HepG2 (cell line): ENCODE measurements at regions not wholly inside any gene's neighbourhood (a gene's known extent, or its start where the extent isn't known, plus 50 kb on each side); places are given as distances from the start of the nearest gene placed in this dataset.

Experiments used
- ATAC-seq: fragments of 200-7000 bp; cut with Tn5 transposase; 3 replicates; pipeline ENCODE4 v1.9.1; 2020; ENCODE audit warnings: mild to moderate bottlenecking, moderate library complexity
- BruUV-seq: library from RNA; stranded (reverse); fragments of 400-500 nt; replicated peaks from 2 replicates; lab custom pipeline; 2021; lab: Mats Ljungman, UMichigan
- CTCF ChIA-PET: fragments of 300-600 bp; formaldehyde crosslinking; extraction: SDS; loops from one replicate; lab custom pipeline; 2021; ENCODE audit warnings: low total read pairs, inconsistent platforms, low intra/inter-chr PET ratio; lab: Yijun Ruan, JAX
- POLR2A ChIA-PET: fragments of 350-600 bp; sonication (Branson Sonifier 250); formaldehyde crosslinking; loops from one replicate; lab custom pipeline; 2020; ENCODE audit warnings: antibody characterized with exemption, inconsistent platforms; lab: Yijun Ruan, JAX
- DNase-seq: peaks from one replicate; pipeline ENCODE4 v3.0.0-alpha.2; 2015; ENCODE audit warnings: low spot score
- FAIRE-seq: peaks from 3 replicates; lab custom pipeline; 2011; peaks lifted over from hg19 to GRCh38; lab: Jason Lieb, UNC
- H2AFZ ChIP-seq: one replicate; pipeline ENCODE4 v1.6.1; 2011; ENCODE audit warnings: low read length, inconsistent platforms
- H3K27ac ChIP-seq: fragments of 300-600 bp; 3 replicates; pipeline ENCODE4 v1.8.0; 2011; ENCODE audit warnings: mixed run types, mild to moderate bottlenecking, mixed read lengths, low read length, inconsistent platforms; ENCODE audit not compliant: insufficient read depth; ENCODE audit errors: extremely low read length
- H3K27me3 ChIP-seq, 2 experiments: fragments of 200-600 bp in 1 of 2; 2 replicates in 1 of 2; 3 replicates in 1 of 2; pipeline versions ENCODE4 v1.6.0 to v1.8.0; 2011; ENCODE audit warnings: low read length in 2 of 2, mild to moderate bottlenecking in 2 of 2, moderate library complexity in 2 of 2, inconsistent platforms in 1 of 2; ENCODE audit not compliant: insufficient read depth in 2 of 2, control insufficient read depth in 1 of 2
- H3K36me3 ChIP-seq, 2 experiments: fragments of 200-600 bp in 1 of 2; replicated peaks in 1 of 2; 2 replicates in 1 of 2; 3 replicates in 1 of 2; pipeline versions ENCODE4 v1.5.1 to v1.8.0; 2011; ENCODE audit warnings: low read length in 2 of 2, inconsistent platforms in 1 of 2; ENCODE audit not compliant: insufficient read depth in 2 of 2, control insufficient read depth in 1 of 2
- H3K4me1 ChIP-seq: 2 replicates; pipeline ENCODE4 v1.5.1; 2012; ENCODE audit warnings: low read length, inconsistent platforms; ENCODE audit not compliant: insufficient read depth
- H3K4me2 ChIP-seq: 2 replicates; pipeline ENCODE4 v1.6.0; 2011; ENCODE audit warnings: low read depth, low read length, inconsistent platforms
- H3K4me3 ChIP-seq, 3 experiments: fragments of 200-600 bp in 1 of 3; sonication (generic), shearing (Covaris generic) in 1 of 3; replicated peaks in 1 of 3; 2 replicates each; pipeline ENCODE4 v1.5.1; 2011 to 2016; ENCODE audit warnings: low read length in 3 of 3, inconsistent platforms in 2 of 3, low read depth in 2 of 3, mild to moderate bottlenecking in 2 of 3, control low read depth in 1 of 3, mixed read lengths in 1 of 3; ENCODE audit not compliant: insufficient read depth in 1 of 3
- H3K79me2 ChIP-seq: one replicate; pipeline ENCODE4 v1.6.1; 2011; ENCODE audit warnings: low read length, inconsistent platforms; ENCODE audit not compliant: insufficient read depth
- H3K9ac ChIP-seq: 2 replicates; pipeline ENCODE4 v1.6.0; 2011; ENCODE audit warnings: mild to moderate bottlenecking, low read depth, low read length, inconsistent platforms; ENCODE audit not compliant: insufficient read depth
- H3K9me3 ChIP-seq: 2 replicates; pipeline ENCODE4 v1.5.1; 2012; ENCODE audit warnings: mild to moderate bottlenecking, low read length
- H4K20me1 ChIP-seq: 2 replicates; pipeline ENCODE4 v1.6.0; 2011; ENCODE audit warnings: inconsistent platforms, mild to moderate bottlenecking, low read length, moderate library complexity; ENCODE audit not compliant: insufficient read depth
- ASH2L ChIP-seq: fragments of 300-600, 200-600 bp; sonication (generic); IDR thresholded peaks from 2 replicates; pipeline ENCODE4 v1.7.0; 2017; ENCODE audit warnings: low read depth, mild to moderate bottlenecking, moderate library complexity, mixed read lengths, low read length; ENCODE audit not compliant: insufficient read length
- HNRNPK ChIP-seq: fragments of 200-400 bp; formaldehyde crosslinking; IDR thresholded peaks from 2 replicates; pipeline ENCODE4 v1.6.1; 2018; ENCODE audit warnings: low read length, low read depth, moderate library complexity, mild to moderate bottlenecking; ENCODE audit not compliant: poor library complexity, severe bottlenecking
- TFDP2 ChIP-seq: sonication (generic); formaldehyde crosslinking; IDR thresholded peaks from 2 replicates; pipeline ENCODE4 v1.4.0; 2020; ENCODE audit warnings: missing genetic modification reagents
- ZBTB44 ChIP-seq: sonication (generic); formaldehyde crosslinking; IDR thresholded peaks from 2 replicates; pipeline ENCODE4 v1.4.0; 2020; ENCODE audit warnings: missing genetic modification reagents
- WGBS: methylation state at CpG from one replicate; pipeline ENCODE4 v1.1.6; 2017; ENCODE audit warnings: low lambda C conversion rate; 5-methylcytosine and 5-hydroxymethylcytosine counted together
- in situ Hi-C: cut with HindIII; loops from 2 replicates; pipeline ENCODE4 v1.10.0; 2017; ENCODE audit warnings: low pct_unique_long_range_greater_than_20kb; ENCODE audit not compliant: extremely low pct_ligation_motif_present
- intact Hi-C: fragments of 100-400 bp; cut with micrococcal nuclease; formaldehyde crosslinking; loops from one replicate; pipeline ENCODE4 v1.10.0; 2022; ENCODE audit not compliant: unreplicated experiment

GRCh38 chr12:89845767-89846166 lies 137.1 kb upstream of the ATP2B1 start (continued):
- no peak for TF ChIP-seq HNRNPK
- TF ChIP-seq ASH2L: no peak
- TF ChIP-seq TFDP2 (CRISPR knock-in tag): no peak

- POLR2A ChIA-PET: no interaction called here
- WGBS: 16% methylated on average over 3 of the region's 3 CpGs
- no TSS peak for BruUV-seq
- Histone ChIP-seq H3K27ac (no peak overlapping the region), H3K79me2 (no peaks in the 10 kb centered on the region), H3K4me1 (no peaks in the 10 kb centered on the region), H2AFZ (no peak overlapping the region), H3K36me3 (no peaks in the 10 kb centered on the region), H3K27me3 (no peaks in the 10 kb centered on the region), H3K9ac (no peak overlapping the region), H3K4me2 (no peak overlapping the region), H4K20me1 (no peaks in the 10 kb centered on the region), H3K9me3 (no peaks in the 10 kb centered on the region), H3K4me3 (no peak overlapping the region)
- ATAC-seq: no peak
- TF ChIP-seq ZBTB44 (CRISPR knock-in tag): no peak
- DNase-seq: no peak
- intact Hi-C loops: no loop called here
- FAIRE-seq: no peak
- in situ Hi-C loops: no loop called here
- CTCF ChIA-PET: no interaction called here
These were observed 136.7 kb upstream of the ATP2B1 start for GRCh38 chr12:89845366-89845765.
